ENCODE measurements at regions not wholly inside any gene's neighbourhood (a gene's known extent, or its start where the extent isn't known, plus 50 kb on each side); places are given as distances from the start of the nearest gene placed in this dataset.

- H3K36me3 Mint-ChIP-seq: no peaks in the 10 kb centered on the region
- Histone ChIP-seq H3K9me3 (no peaks in the 10 kb centered on the region), H3K4me1 (ENCODE audit: control insufficient read depth in 1 of 2, extremely low read depth in 1 of 2, insufficient read depth in 2 of 2, low read length in 2 of 2) (no peaks in the 10 kb centered on the region), H3K27me3 (replicated peaks in 1 of 2; ENCODE audit: control insufficient read depth in 2 of 2, extremely low read depth in 1 of 2, insufficient read depth in 2 of 2, low read length in 1 of 2) (peaks cover 0 to 5% of the 10 kb centered on the region in 2 experiments), H3K36me3 (ENCODE audit: control insufficient read depth in 2 of 2, extremely low read depth in 1 of 2, insufficient read depth in 1 of 2, low read length in 1 of 2) (no peaks in the 10 kb centered on the region), H3K4me3 (ENCODE audit: control insufficient read depth in 1 of 2, extremely low read depth in 1 of 2, low read length in 1 of 2) (no peak overlapping the region), H3K27ac (ENCODE audit: low read length) (no peak overlapping the region)
- ATAC-seq (replicated peaks in 1 of 4) (no peak), DNase-seq (no peak)
- WGBS (ENCODE audit: insufficient coverage): 63% methylated on average over 1 of the region's 3 CpGs
- no peak overlapping the region for H3K27ac Mint-ChIP-seq
- no peaks in the 10 kb centered on the region for H3K4me1 Mint-ChIP-seq
- no peaks in the 10 kb centered on the region for H3K9me3 Mint-ChIP-seq
- ChIA-PET POLR2A (no interaction called here), CTCF (no interaction called here)
- peaks cover 0 to 13% of the 10 kb centered on the region in 2 donors for H3K27me3 Mint-ChIP-seq
- no peak overlapping the region for H3K4me3 Mint-ChIP-seq
Observed at GRCh38 chr3:178475062-178475461, 61.2 kb upstream of the KCNMB2 start.

GRCh38 chr3:178476886-178477285 is 59.4 kb upstream of the KCNMB2 start:
- Mint-ChIP-seq H3K9me3 (no peaks in the 10 kb centered on the region), H3K27me3 (peaks cover 2 to 17% of the 10 kb centered on the region in 2 donors), H3K4me1 (no peaks in the 10 kb centered on the region), H3K27ac (no peak overlapping the region), H3K36me3 (no peaks in the 10 kb centered on the region), H3K4me3 (no peak overlapping the region)
- ChIA-PET POLR2A (no interaction called here), CTCF (no interaction called here)
- Histone ChIP-seq H3K4me3 (ENCODE audit: control insufficient read depth in 1 of 2, extremely low read depth in 1 of 2, low read length in 1 of 2) (no peak overlapping the region), H3K36me3 (ENCODE audit: control insufficient read depth in 2 of 2, extremely low read depth in 1 of 2, insufficient read depth in 1 of 2, low read length in 1 of 2) (no peaks in the 10 kb centered on the region), H3K27ac (ENCODE audit: low read length) (no peak overlapping the region), H3K27me3 (replicated peaks in 1 of 2; ENCODE audit: control insufficient read depth in 2 of 2, extremely low read depth in 1 of 2, insufficient read depth in 2 of 2, low read length in 1 of 2) (peaks cover 0 to 7% of the 10 kb centered on the region in 2 experiments), H3K9me3 (no peaks in the 10 kb centered on the region), H3K4me1 (ENCODE audit: control insufficient read depth in 1 of 2, extremely low read depth in 1 of 2, insufficient read depth in 2 of 2, low read length in 2 of 2) (no peaks in the 10 kb centered on the region)
- WGBS (ENCODE audit: insufficient coverage): 83% methylated on average over 1 of the region's 2 CpGs
- DNase-seq (no peak), ATAC-seq (replicated peaks in 1 of 4) (no peak)

GRCh38 chr3:178479446-178479845 is 56.8 kb upstream of the KCNMB2 start:
- H3K9me3 ChIP-seq: no peaks in the 10 kb centered on the region
- Mint-ChIP-seq H3K27ac (no peak overlapping the region), H3K4me1 (no peaks in the 10 kb centered on the region), H3K27me3 (peaks cover 2 to 18% of the 10 kb centered on the region in 2 donors), H3K9me3 (no peaks in the 10 kb centered on the region), H3K36me3 (no peaks in the 10 kb centered on the region), H3K4me3 (no peak overlapping the region)
- no peaks in the 10 kb centered on the region for H3K36me3 ChIP-seq (ENCODE audit: control insufficient read depth in 2 of 2, extremely low read depth in 1 of 2, insufficient read depth in 1 of 2, low read length in 1 of 2)
- no peak for DNase-seq
- no peak overlapping the region for H3K27ac ChIP-seq (ENCODE audit: low read length)
- no peak overlapping the region for H3K4me3 ChIP-seq (ENCODE audit: control insufficient read depth in 1 of 2, extremely low read depth in 1 of 2, low read length in 1 of 2)
- ChIA-PET POLR2A (no interaction called here), CTCF (no interaction called here)
- 83% methylated on average over 1 of the region's 1 CpG for WGBS (ENCODE audit: insufficient coverage)
- no peaks in the 10 kb centered on the region for H3K4me1 ChIP-seq (ENCODE audit: control insufficient read depth in 1 of 2, extremely low read depth in 1 of 2, insufficient read depth in 2 of 2, low read length in 2 of 2)
- H3K27me3 ChIP-seq (replicated peaks in 1 of 2; ENCODE audit: control insufficient read depth in 2 of 2, extremely low read depth in 1 of 2, insufficient read depth in 2 of 2, low read length in 1 of 2): peaks cover 0 to 7% of the 10 kb centered on the region in 2 experiments
- no peak for ATAC-seq (replicated peaks in 1 of 4)

- Mint-ChIP-seq H3K36me3 (no peaks in the 10 kb centered on the region), H3K9me3 (no peaks in the 10 kb centered on the region), H3K27me3 (peaks cover 2 to 15% of the 10 kb centered on the region in 2 donors), H3K4me1 (no peaks in the 10 kb centered on the region), H3K27ac (no peak overlapping the region), H3K4me3 (no peak overlapping the region)
- 63% methylated on average over 2 of the region's 4 CpGs for WGBS (ENCODE audit: insufficient coverage)
- no peak overlapping the region for H3K4me3 ChIP-seq (ENCODE audit: control insufficient read depth in 1 of 2, extremely low read depth in 1 of 2, low read length in 1 of 2)
- DNase-seq (no peak), ATAC-seq (replicated peaks in 1 of 4) (no peak)
- peaks cover 0 to 7% of the 10 kb centered on the region in 2 experiments for H3K27me3 ChIP-seq (replicated peaks in 1 of 2; ENCODE audit: control insufficient read depth in 2 of 2, extremely low read depth in 1 of 2, insufficient read depth in 2 of 2, low read length in 1 of 2)
- H3K27ac ChIP-seq (ENCODE audit: low read length): no peak overlapping the region
- no peaks in the 10 kb centered on the region for H3K36me3 ChIP-seq (ENCODE audit: control insufficient read depth in 2 of 2, extremely low read depth in 1 of 2, insufficient read depth in 1 of 2, low read length in 1 of 2)
- no peaks in the 10 kb centered on the region for H3K9me3 ChIP-seq
- ChIA-PET CTCF (no interaction called here), POLR2A (no interaction called here)
- no peaks in the 10 kb centered on the region for H3K4me1 ChIP-seq (ENCODE audit: control insufficient read depth in 1 of 2, extremely low read depth in 1 of 2, insufficient read depth in 2 of 2, low read length in 2 of 2)
Observed at GRCh38 chr3:178479860-178480259, 56.4 kb upstream of the KCNMB2 start.

GRCh38 chr3:178480274-178480673 is 56.0 kb upstream of the KCNMB2 start:
- DNase-seq (no peak), ATAC-seq (replicated peaks in 1 of 4) (no peak)
- Mint-ChIP-seq H3K9me3 (no peaks in the 10 kb centered on the region), H3K27me3 (peaks cover 2 to 15% of the 10 kb centered on the region in 2 donors), H3K36me3 (no peaks in the 10 kb centered on the region), H3K4me3 (no peak overlapping the region), H3K4me1 (no peaks in the 10 kb centered on the region), H3K27ac (no peak overlapping the region)
- H3K27me3 ChIP-seq (replicated peaks in 1 of 2; ENCODE audit: control insufficient read depth in 2 of 2, extremely low read depth in 1 of 2, insufficient read depth in 2 of 2, low read length in 1 of 2): peaks cover 0 to 5% of the 10 kb centered on the region in 2 experiments
- no peaks in the 10 kb centered on the region for H3K4me1 ChIP-seq (ENCODE audit: control insufficient read depth in 1 of 2, extremely low read depth in 1 of 2, insufficient read depth in 2 of 2, low read length in 2 of 2)
- H3K9me3 ChIP-seq: no peaks in the 10 kb centered on the region
- WGBS (ENCODE audit: insufficient coverage): no CpG with 5 or more reads among the region's 5 CpGs
- no peaks in the 10 kb centered on the region for H3K36me3 ChIP-seq (ENCODE audit: control insufficient read depth in 2 of 2, extremely low read depth in 1 of 2, insufficient read depth in 1 of 2, low read length in 1 of 2)
- POLR2A ChIA-PET: no interaction called here
- H3K4me3 ChIP-seq (ENCODE audit: control insufficient read depth in 1 of 2, extremely low read depth in 1 of 2, low read length in 1 of 2): no peak overlapping the region
- CTCF ChIA-PET: interaction anchor here in 1 of 2 donors (0.5 kb wide), 1 partner anchor 1429 kb away, joined by 7 read pairs; no protein-coding TSS in a partner anchor
- no peak overlapping the region for H3K27ac ChIP-seq (ENCODE audit: low read length)

GRCh38 chr3:178480795-178481194 is 55.4 kb upstream of the KCNMB2 start:
- Histone ChIP-seq H3K27me3 (replicated peaks in 1 of 2; ENCODE audit: control insufficient read depth in 2 of 2, extremely low read depth in 1 of 2, insufficient read depth in 2 of 2, low read length in 1 of 2) (peaks cover 0 to 5% of the 10 kb centered on the region in 2 experiments), H3K27ac (ENCODE audit: low read length) (no peak overlapping the region), H3K4me3 (ENCODE audit: control insufficient read depth in 1 of 2, extremely low read depth in 1 of 2, low read length in 1 of 2) (no peak overlapping the region), H3K4me1 (ENCODE audit: control insufficient read depth in 1 of 2, extremely low read depth in 1 of 2, insufficient read depth in 2 of 2, low read length in 2 of 2) (no peaks in the 10 kb centered on the region), H3K9me3 (no peaks in the 10 kb centered on the region), H3K36me3 (ENCODE audit: control insufficient read depth in 2 of 2, extremely low read depth in 1 of 2, insufficient read depth in 1 of 2, low read length in 1 of 2) (no peaks in the 10 kb centered on the region)
- H3K9me3 Mint-ChIP-seq: no peaks in the 10 kb centered on the region
- CTCF ChIA-PET: interaction anchor here in 1 of 2 donors (0.5 to 0.8 kb wide), 2 partner anchors 247 to 1430 kb away, joined by 3 to 7 read pairs; no protein-coding TSS in a partner anchor
- no peak overlapping the region for H3K27ac Mint-ChIP-seq
- ATAC-seq (replicated peaks in 1 of 4) (no peak), DNase-seq (no peak)
- WGBS (ENCODE audit: insufficient coverage): 51% methylated on average over 2 of the region's 4 CpGs
- no peaks in the 10 kb centered on the region for H3K36me3 Mint-ChIP-seq
- POLR2A ChIA-PET: no interaction called here
- no peaks in the 10 kb centered on the region for H3K4me1 Mint-ChIP-seq
- no peak overlapping the region for H3K4me3 Mint-ChIP-seq
- peaks cover 2 to 15% of the 10 kb centered on the region in 2 donors for H3K27me3 Mint-ChIP-seq

- Histone ChIP-seq H3K27ac (ENCODE audit: low read length) (no peak overlapping the region), H3K4me1 (ENCODE audit: control insufficient read depth in 1 of 2, extremely low read depth in 1 of 2, insufficient read depth in 2 of 2, low read length in 2 of 2) (no peaks in the 10 kb centered on the region), H3K27me3 (replicated peaks in 1 of 2; ENCODE audit: control insufficient read depth in 2 of 2, extremely low read depth in 1 of 2, insufficient read depth in 2 of 2, low read length in 1 of 2) (peaks cover 0 to 5% of the 10 kb centered on the region in 2 experiments), H3K4me3 (ENCODE audit: control insufficient read depth in 1 of 2, extremely low read depth in 1 of 2, low read length in 1 of 2) (no peak overlapping the region), H3K36me3 (ENCODE audit: control insufficient read depth in 2 of 2, extremely low read depth in 1 of 2, insufficient read depth in 1 of 2, low read length in 1 of 2) (no peaks in the 10 kb centered on the region), H3K9me3 (no peaks in the 10 kb centered on the region)
- no peaks in the 10 kb centered on the region for H3K36me3 Mint-ChIP-seq
- H3K27ac Mint-ChIP-seq: no peak overlapping the region
- no peak for ATAC-seq (replicated peaks in 1 of 4)
- no peak for DNase-seq
- no peak overlapping the region for H3K4me3 Mint-ChIP-seq
- WGBS (ENCODE audit: insufficient coverage): no CpG with 5 or more reads among the region's 3 CpGs
- no peaks in the 10 kb centered on the region for H3K9me3 Mint-ChIP-seq
- ChIA-PET POLR2A (no interaction called here), CTCF (no interaction called here)
- peaks cover 2 to 21% of the 10 kb centered on the region in 2 donors for H3K27me3 Mint-ChIP-seq
- H3K4me1 Mint-ChIP-seq: no peaks in the 10 kb centered on the region
Observed at GRCh38 chr3:178482981-178483380, 53.3 kb upstream of the KCNMB2 start.
